ENCODE measurements at regions not wholly inside any gene's neighbourhood (a gene's known extent, or its start where the extent isn't known, plus 50 kb on each side); places are given as distances from the start of the nearest gene placed in this dataset.

DNA sequence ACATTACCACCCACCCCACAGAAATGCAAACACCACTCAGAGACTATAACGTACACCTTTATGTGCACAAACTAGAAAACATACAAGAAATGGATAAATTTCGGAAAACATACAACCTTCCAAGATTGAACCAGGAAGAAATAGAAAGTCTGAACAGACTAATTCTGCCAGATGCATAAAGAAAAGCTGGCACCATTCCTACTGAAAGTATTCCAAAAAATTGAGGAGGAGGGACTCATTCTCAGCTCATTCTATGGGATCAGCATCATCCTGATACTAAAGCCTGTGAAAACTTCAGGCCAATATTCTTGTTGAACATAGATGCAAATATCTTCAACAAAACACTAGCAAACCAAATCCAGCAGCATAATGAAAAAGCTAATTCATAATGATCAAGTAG lies 115.1 kb upstream of the CD180 start (continued):
- TF ChIP-seq ZNF175 (tag by site-specific recombination; IDR thresholded peaks at IDR 0.05) (no peak), ZXDB (tag by site-specific recombination; IDR thresholded peaks at IDR 0.05) (no peak), ZNF140 (tag by site-specific recombination; IDR thresholded peaks at IDR 0.05) (no peak), ZNF416 (tag by site-specific recombination; IDR thresholded peaks at IDR 0.05) (no peak), ZNF707 (tag by site-specific recombination; IDR thresholded peaks at IDR 0.05) (no peak), WT1 (tag by site-specific recombination; IDR thresholded peaks at IDR 0.05) (no peak)

DNA sequence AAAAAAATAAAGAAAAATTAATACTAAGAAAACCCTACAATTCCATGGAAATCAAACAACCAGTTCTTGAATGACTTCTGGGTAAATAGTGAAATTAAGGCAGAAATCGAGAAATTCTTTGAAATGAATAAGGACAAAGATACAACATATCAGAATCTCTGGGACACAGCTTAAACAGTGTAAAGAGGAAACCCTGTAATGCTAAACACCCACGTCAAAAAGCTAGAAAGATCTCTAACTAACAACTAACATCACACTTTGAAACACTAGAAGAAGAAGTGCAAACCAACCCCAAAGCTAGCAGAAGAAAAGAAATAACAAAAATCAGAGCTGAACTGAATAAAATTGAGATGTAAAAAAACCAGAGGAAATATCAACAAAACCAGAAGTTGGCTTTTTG lies 114.6 kb upstream of the CD180 start:
- H3K9me3 ChIP-seq (ENCODE audit: control insufficient read depth, insufficient read depth, low read depth, low read length) = no peaks in the 10 kb centered on the region
- CTCF ChIA-PET = interaction anchor here (0.9 kb wide), 1 partner anchor 31 kb away, joined by 6 read pairs; no protein-coding TSS in a partner anchor
- POLR2A ChIA-PET = interaction anchor here (0.7 kb wide), 1 partner anchor 564 kb away, joined by 6 read pairs; no protein-coding TSS in a partner anchor

DNA sequence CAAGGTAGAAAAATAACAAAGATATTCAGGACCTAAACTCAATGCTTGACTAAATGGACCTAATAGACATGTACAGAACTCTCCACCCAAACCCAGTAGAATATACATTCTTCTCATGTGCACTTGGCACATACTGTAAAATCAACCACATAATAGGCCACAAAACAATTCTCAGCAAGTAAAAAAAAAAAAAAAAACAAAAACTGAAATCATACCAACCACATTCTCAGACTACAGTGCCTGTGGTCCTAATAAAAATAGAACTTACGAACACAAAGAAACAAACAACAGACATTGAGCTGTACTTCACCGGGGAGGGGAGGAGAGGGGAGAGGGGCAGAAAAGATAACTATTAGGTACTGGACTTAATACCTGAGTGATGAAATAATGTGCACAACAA lies 114.1 kb upstream of the CD180 start:
- ChIA-PET POLR2A (interaction anchor here (0.7 kb wide), 1 partner anchor 565 kb away, joined by 6 read pairs; no protein-coding TSS in a partner anchor), CTCF (interaction anchor here (0.9 kb wide), 1 partner anchor 31 kb away, joined by 6 read pairs; no protein-coding TSS in a partner anchor)
- Histone ChIP-seq H3K9me3 (ENCODE audit: control insufficient read depth, insufficient read depth, low read depth, low read length) (no peaks in the 10 kb centered on the region), H3K4me1 (ENCODE audit: control insufficient read depth, insufficient read depth, low read length) (no peaks in the 10 kb centered on the region), H3K4me3 (ENCODE audit: low read depth, low read length) (no peak overlapping the region), H3K36me3 (ENCODE audit: control insufficient read depth in 2 of 2, insufficient read depth in 1 of 2, low read length in 2 of 2) (no peaks in the 10 kb centered on the region), H3K27ac (ENCODE audit: extremely low read depth, low read depth, low read length) (no peak overlapping the region)
- TF ChIP-seq PRDM1 (tag by site-specific recombination; IDR thresholded peaks at IDR 0.05) (no peak), ZNF426 (tag by site-specific recombination; IDR thresholded peaks at IDR 0.05) (no peak), ZNF548 (tag by site-specific recombination; IDR thresholded peaks at IDR 0.05) (no peak), ZNF140 (tag by site-specific recombination; IDR thresholded peaks at IDR 0.05) (no peak), ZNF623 (tag by site-specific recombination; IDR thresholded peaks at IDR 0.05) (no peak), ZSCAN23 (tag by site-specific recombination; IDR thresholded peaks at IDR 0.05) (no peak)
- TF ChIP-seq, protein P1, sequence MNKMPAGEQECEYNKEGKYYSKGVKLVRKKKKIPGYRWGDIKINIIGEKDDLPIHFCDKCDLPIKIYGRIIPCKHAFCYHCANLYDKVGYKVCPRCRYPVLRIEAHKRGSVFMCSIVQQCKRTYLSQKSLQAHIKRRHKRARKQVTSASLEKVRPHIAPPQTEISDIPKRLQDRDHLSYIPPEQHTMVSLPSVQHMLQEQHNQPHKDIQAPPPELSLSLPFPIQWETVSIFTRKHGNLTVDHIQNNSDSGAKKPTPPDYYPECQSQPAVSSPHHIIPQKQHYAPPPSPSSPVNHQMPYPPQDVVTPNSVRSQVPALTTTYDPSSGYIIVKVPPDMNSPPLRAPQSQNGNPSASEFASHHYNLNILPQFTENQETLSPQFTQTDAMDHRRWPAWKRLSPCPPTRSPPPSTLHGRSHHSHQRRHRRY (tag by site-specific recombination; IDR thresholded peaks at IDR 0.05) = no peak
- TF ChIP-seq, protein P2, sequence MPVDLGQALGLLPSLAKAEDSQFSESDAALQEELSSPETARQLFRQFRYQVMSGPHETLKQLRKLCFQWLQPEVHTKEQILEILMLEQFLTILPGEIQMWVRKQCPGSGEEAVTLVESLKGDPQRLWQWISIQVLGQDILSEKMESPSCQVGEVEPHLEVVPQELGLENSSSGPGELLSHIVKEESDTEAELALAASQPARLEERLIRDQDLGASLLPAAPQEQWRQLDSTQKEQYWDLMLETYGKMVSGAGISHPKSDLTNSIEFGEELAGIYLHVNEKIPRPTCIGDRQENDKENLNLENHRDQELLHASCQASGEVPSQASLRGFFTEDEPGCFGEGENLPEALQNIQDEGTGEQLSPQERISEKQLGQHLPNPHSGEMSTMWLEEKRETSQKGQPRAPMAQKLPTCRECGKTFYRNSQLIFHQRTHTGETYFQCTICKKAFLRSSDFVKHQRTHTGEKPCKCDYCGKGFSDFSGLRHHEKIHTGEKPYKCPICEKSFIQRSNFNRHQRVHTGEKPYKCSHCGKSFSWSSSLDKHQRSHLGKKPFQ (tag by site-specific recombination; IDR thresholded peaks at IDR 0.05) = no peak
- TF ChIP-seq, protein P3, sequence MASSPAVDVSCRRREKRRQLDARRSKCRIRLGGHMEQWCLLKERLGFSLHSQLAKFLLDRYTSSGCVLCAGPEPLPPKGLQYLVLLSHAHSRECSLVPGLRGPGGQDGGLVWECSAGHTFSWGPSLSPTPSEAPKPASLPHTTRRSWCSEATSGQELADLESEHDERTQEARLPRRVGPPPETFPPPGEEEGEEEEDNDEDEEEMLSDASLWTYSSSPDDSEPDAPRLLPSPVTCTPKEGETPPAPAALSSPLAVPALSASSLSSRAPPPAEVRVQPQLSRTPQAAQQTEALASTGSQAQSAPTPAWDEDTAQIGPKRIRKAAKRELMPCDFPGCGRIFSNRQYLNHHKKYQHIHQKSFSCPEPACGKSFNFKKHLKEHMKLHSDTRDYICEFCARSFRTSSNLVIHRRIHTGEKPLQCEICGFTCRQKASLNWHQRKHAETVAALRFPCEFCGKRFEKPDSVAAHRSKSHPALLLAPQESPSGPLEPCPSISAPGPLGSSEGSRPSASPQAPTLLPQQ (tag by site-specific recombination; IDR thresholded peaks at IDR 0.05) = no peak

More for the DNA sequence above, 114.6 kb upstream of the CD180 start:
- Histone ChIP-seq H3K27ac (ENCODE audit: extremely low read depth, low read depth, low read length) (no peak overlapping the region), H3K4me3 (ENCODE audit: low read depth, low read length) (no peak overlapping the region), H3K4me1 (ENCODE audit: control insufficient read depth, insufficient read depth, low read length) (no peaks in the 10 kb centered on the region), H3K36me3 (ENCODE audit: control insufficient read depth in 2 of 2, insufficient read depth in 1 of 2, low read length in 2 of 2) (no peaks in the 10 kb centered on the region)
- TF ChIP-seq, protein P4, sequence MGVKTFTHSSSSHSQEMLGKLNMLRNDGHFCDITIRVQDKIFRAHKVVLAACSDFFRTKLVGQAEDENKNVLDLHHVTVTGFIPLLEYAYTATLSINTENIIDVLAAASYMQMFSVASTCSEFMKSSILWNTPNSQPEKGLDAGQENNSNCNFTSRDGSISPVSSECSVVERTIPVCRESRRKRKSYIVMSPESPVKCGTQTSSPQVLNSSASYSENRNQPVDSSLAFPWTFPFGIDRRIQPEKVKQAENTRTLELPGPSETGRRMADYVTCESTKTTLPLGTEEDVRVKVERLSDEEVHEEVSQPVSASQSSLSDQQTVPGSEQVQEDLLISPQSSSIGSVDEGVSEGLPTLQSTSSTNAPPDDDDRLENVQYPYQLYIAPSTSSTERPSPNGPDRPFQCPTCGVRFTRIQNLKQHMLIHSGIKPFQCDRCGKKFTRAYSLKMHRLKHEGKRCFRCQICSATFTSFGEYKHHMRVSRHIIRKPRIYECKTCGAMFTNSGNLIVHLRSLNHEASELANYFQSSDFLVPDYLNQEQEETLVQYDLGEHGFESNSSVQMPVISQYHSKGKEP (tag by site-specific recombination; IDR thresholded peaks at IDR 0.05) = no peak
- TF ChIP-seq GLI2 (tag by site-specific recombination; IDR thresholded peaks at IDR 0.05; ENCODE audit: borderline replicate concordance, low read depth) = no peak
- TF ChIP-seq ZNF544 (tag by site-specific recombination; IDR thresholded peaks at IDR 0.05) = no peak
- TF ChIP-seq, protein P5, sequence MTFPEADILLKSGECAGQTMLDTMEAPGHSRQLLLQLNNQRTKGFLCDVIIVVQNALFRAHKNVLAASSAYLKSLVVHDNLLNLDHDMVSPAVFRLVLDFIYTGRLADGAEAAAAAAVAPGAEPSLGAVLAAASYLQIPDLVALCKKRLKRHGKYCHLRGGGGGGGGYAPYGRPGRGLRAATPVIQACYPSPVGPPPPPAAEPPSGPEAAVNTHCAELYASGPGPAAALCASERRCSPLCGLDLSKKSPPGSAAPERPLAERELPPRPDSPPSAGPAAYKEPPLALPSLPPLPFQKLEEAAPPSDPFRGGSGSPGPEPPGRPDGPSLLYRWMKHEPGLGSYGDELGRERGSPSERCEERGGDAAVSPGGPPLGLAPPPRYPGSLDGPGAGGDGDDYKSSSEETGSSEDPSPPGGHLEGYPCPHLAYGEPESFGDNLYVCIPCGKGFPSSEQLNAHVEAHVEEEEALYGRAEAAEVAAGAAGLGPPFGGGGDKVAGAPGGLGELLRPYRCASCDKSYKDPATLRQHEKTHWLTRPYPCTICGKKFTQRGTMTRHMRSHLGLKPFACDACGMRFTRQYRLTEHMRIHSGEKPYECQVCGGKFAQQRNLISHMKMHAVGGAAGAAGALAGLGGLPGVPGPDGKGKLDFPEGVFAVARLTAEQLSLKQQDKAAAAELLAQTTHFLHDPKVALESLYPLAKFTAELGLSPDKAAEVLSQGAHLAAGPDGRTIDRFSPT (tag by site-specific recombination; IDR thresholded peaks at IDR 0.05) = no peak
- no peak for TF ChIP-seq ZBTB8A (tag by site-specific recombination; IDR thresholded peaks at IDR 0.05)
- TF ChIP-seq ZIC2 (tag by site-specific recombination; IDR thresholded peaks at IDR 0.05) = no peak
- TF ChIP-seq ZNF274 (IDR thresholded peaks at IDR 0.05; ENCODE audit: low read length) = no peak
- TF ChIP-seq ZNF274 (tag by site-specific recombination; IDR thresholded peaks at IDR 0.05; ENCODE audit: borderline replicate concordance) = no peak
- TF ChIP-seq ZNF549 (tag by site-specific recombination; IDR thresholded peaks at IDR 0.05) = no peak
- TF ChIP-seq, protein P6, sequence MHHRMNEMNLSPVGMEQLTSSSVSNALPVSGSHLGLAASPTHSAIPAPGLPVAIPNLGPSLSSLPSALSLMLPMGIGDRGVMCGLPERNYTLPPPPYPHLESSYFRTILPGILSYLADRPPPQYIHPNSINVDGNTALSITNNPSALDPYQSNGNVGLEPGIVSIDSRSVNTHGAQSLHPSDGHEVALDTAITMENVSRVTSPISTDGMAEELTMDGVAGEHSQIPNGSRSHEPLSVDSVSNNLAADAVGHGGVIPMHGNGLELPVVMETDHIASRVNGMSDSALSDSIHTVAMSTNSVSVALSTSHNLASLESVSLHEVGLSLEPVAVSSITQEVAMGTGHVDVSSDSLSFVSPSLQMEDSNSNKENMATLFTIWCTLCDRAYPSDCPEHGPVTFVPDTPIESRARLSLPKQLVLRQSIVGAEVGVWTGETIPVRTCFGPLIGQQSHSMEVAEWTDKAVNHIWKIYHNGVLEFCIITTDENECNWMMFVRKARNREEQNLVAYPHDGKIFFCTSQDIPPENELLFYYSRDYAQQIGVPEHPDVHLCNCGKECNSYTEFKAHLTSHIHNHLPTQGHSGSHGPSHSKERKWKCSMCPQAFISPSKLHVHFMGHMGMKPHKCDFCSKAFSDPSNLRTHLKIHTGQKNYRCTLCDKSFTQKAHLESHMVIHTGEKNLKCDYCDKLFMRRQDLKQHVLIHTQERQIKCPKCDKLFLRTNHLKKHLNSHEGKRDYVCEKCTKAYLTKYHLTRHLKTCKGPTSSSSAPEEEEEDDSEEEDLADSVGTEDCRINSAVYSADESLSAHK (tag by site-specific recombination; IDR thresholded peaks at IDR 0.05) = no peak
- TF ChIP-seq ZNF266 (tag by site-specific recombination; IDR thresholded peaks at IDR 0.05; ENCODE audit: low read depth) = no peak
- no peak for TF ChIP-seq ZBTB1 (tag by site-specific recombination; IDR thresholded peaks at IDR 0.05)

Measured in HEK293 (cell line).